ENCODE measurements at regions not wholly inside any gene's neighbourhood (a gene's known extent, or its start where the extent isn't known, plus 50 kb on each side); places are given as distances from the start of the nearest gene placed in this dataset.

DNA sequence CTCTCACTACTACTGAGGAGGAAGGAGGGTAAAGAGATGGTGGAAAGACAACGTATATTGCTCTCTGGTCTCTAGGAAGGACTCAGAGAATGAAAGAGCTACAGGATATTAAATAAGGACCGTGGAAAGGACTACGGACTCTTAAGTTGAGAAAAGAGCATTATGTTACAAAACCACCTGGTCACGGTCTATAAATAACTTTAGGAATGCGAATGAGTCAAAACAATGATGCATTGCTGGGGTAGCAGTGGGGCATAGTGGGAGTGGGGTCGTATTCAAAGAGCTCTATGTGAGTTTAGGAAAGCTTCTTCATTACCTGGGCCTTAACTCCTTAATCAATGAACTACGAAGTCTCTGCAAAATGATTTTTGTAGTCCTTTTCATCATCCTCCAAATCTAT is 295.7 kb upstream of the SOX14 start:
- TF ChIP-seq EZH2phosphoT487 (IDR thresholded peaks at IDR 0.05; ENCODE audit: borderline replicate concordance): no peak
- TF ChIP-seq, protein P1, sequence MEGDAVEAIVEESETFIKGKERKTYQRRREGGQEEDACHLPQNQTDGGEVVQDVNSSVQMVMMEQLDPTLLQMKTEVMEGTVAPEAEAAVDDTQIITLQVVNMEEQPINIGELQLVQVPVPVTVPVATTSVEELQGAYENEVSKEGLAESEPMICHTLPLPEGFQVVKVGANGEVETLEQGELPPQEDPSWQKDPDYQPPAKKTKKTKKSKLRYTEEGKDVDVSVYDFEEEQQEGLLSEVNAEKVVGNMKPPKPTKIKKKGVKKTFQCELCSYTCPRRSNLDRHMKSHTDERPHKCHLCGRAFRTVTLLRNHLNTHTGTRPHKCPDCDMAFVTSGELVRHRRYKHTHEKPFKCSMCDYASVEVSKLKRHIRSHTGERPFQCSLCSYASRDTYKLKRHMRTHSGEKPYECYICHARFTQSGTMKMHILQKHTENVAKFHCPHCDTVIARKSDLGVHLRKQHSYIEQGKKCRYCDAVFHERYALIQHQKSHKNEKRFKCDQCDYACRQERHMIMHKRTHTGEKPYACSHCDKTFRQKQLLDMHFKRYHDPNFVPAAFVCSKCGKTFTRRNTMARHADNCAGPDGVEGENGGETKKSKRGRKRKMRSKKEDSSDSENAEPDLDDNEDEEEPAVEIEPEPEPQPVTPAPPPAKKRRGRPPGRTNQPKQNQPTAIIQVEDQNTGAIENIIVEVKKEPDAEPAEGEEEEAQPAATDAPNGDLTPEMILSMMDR (conservative IDR thresholded peaks at IDR 0.05; ENCODE audit: low read length): no peak
